ENCODE measurements at regions not wholly inside any gene's neighbourhood (a gene's known extent, or its start where the extent isn't known, plus 50 kb on each side); places are given as distances from the start of the nearest gene placed in this dataset.

GRCh38 chr18:67650686-67651385, 134.3 kb upstream of the DSEL start:
- TF ChIP-seq ZFX (IDR thresholded peaks at IDR 0.05) = no peak
- no peak for TF ChIP-seq CTCF (conservative IDR thresholded peaks at IDR 0.05)
- no peak overlapping the region for H3K27ac ChIP-seq

- no peak overlapping the region for H3K27ac ChIP-seq
- TF ChIP-seq ZFX (IDR thresholded peaks at IDR 0.05) = no peak
- no peak for TF ChIP-seq CTCF (conservative IDR thresholded peaks at IDR 0.05)
These were observed 130.4 kb upstream of the DSEL start for GRCh38 chr18:67646890-67647289.

- TF ChIP-seq ZFX (IDR thresholded peaks at IDR 0.05) (no peak), CTCF (conservative IDR thresholded peaks at IDR 0.05) (no peak)
- no peak overlapping the region for H3K27ac ChIP-seq
These were observed 127.7 kb upstream of the DSEL start for GRCh38 chr18:67644226-67644625.

- H3K27ac ChIP-seq = no peak overlapping the region
- no peak for TF ChIP-seq ZFX (IDR thresholded peaks at IDR 0.05)
- TF ChIP-seq CTCF (conservative IDR thresholded peaks at IDR 0.05) = no peak
These were observed 123.4 kb upstream of the DSEL start for GRCh38 chr18:67639872-67640271.

GRCh38 chr18:67636597-67637385, 120.3 kb upstream of the DSEL start:
- TF ChIP-seq CTCF (conservative IDR thresholded peaks at IDR 0.05) = no peak
- no peak for TF ChIP-seq ZFX (IDR thresholded peaks at IDR 0.05)
- no peak overlapping the region for H3K27ac ChIP-seq

GRCh38 chr18:67634631-67635338, 118.3 kb upstream of the DSEL start:
- TF ChIP-seq CTCF (conservative IDR thresholded peaks at IDR 0.05) = no peak
- TF ChIP-seq ZFX (IDR thresholded peaks at IDR 0.05) = no peak
- no peak overlapping the region for H3K27ac ChIP-seq

- H3K27ac ChIP-seq = no peak overlapping the region
- TF ChIP-seq ZFX (IDR thresholded peaks at IDR 0.05) (no peak), CTCF (conservative IDR thresholded peaks at IDR 0.05) (no peak)
These were observed 117.4 kb upstream of the DSEL start for GRCh38 chr18:67633939-67634338.

Measured in C4-2B (cell line).